Astrocyte (in vitro differentiated cells and primary cell): ENCODE measurements at regions not wholly inside any gene's neighbourhood (a gene's known extent, or its start where the extent isn't known, plus 50 kb on each side); places are given as distances from the start of the nearest gene placed in this dataset.

Experiments
- DNase-seq: peaks from one replicate; pipeline ENCODE4 v3.0.0-alpha.2; 2010; ENCODE audit warnings: low read depth
- FAIRE-seq: peaks from 2 replicates; lab custom pipeline; 2011; peaks lifted over from hg19 to GRCh38; lab: Jason Lieb, UNC
- H2AFZ ChIP-seq: 2 replicates; pipeline ENCODE4 v1.6.0; 2012; ENCODE audit warnings: low read depth, low read length, inconsistent platforms
- H3K27ac ChIP-seq: 2 replicates; pipeline ENCODE4 v1.5.1; 2011; ENCODE audit warnings: low read depth, low read length, inconsistent platforms
- H3K27me3 ChIP-seq: 2 replicates; pipeline ENCODE4 v1.6.0; 2011; ENCODE audit warnings: low read length, inconsistent platforms; ENCODE audit not compliant: insufficient read depth
- H3K36me3 ChIP-seq: 2 replicates; pipeline ENCODE4 v1.5.1; 2011; ENCODE audit warnings: low read length, inconsistent platforms; ENCODE audit not compliant: insufficient read depth
- H3K4me1 ChIP-seq: 2 replicates; pipeline ENCODE4 v1.5.1; 2011; ENCODE audit warnings: low read length, inconsistent platforms; ENCODE audit not compliant: insufficient read depth
- H3K4me2 ChIP-seq: 2 replicates; pipeline ENCODE4 v1.6.0; 2012; ENCODE audit warnings: low read length, inconsistent platforms
- H3K4me3 ChIP-seq: 2 replicates; pipeline ENCODE4 v1.5.1; 2011; ENCODE audit warnings: low read depth, mild to moderate bottlenecking, low read length, inconsistent platforms; ENCODE audit not compliant: insufficient read depth
- H3K79me2 ChIP-seq: 2 replicates; pipeline ENCODE4 v1.6.0; 2012; ENCODE audit warnings: mild to moderate bottlenecking, low read length, inconsistent platforms; ENCODE audit not compliant: insufficient read depth
- H3K9ac ChIP-seq: 2 replicates; pipeline ENCODE4 v1.6.0; 2012; ENCODE audit warnings: mild to moderate bottlenecking, low read length, inconsistent platforms
- H3K9me3 ChIP-seq: 2 replicates; pipeline ENCODE4 v1.5.1; 2012; ENCODE audit warnings: low read depth, mild to moderate bottlenecking, low read length, inconsistent platforms; ENCODE audit not compliant: insufficient read depth
- H4K20me1 ChIP-seq: 2 replicates; pipeline ENCODE4 v1.6.0; 2012; ENCODE audit warnings: low read length, inconsistent platforms; ENCODE audit not compliant: insufficient read depth
- H3K27ac Mint-ChIP-seq: one replicate; pipeline ENCODE4 v1.8.0; 2021; ENCODE audit warnings: mild to moderate bottlenecking, mixed read lengths; ENCODE audit not compliant: unreplicated experiment
- H3K27me3 Mint-ChIP-seq: one replicate; pipeline ENCODE4 v1.8.0; 2021; ENCODE audit warnings: low read depth, mixed read lengths; ENCODE audit not compliant: unreplicated experiment
- H3K36me3 Mint-ChIP-seq: one replicate; pipeline ENCODE4 v1.8.0; 2021; ENCODE audit warnings: low read depth, mixed read lengths; ENCODE audit not compliant: unreplicated experiment
- H3K4me1 Mint-ChIP-seq: one replicate; pipeline ENCODE4 v1.8.0; 2021; ENCODE audit warnings: low read depth, mixed read lengths; ENCODE audit not compliant: unreplicated experiment
- H3K4me3 Mint-ChIP-seq: one replicate; pipeline ENCODE4 v1.8.0; 2021; ENCODE audit warnings: mild to moderate bottlenecking, moderate library complexity, mixed read lengths; ENCODE audit not compliant: unreplicated experiment
- H3K9me3 Mint-ChIP-seq: one replicate; pipeline ENCODE4 v1.8.0; 2021; ENCODE audit warnings: mild to moderate bottlenecking, mixed read lengths; ENCODE audit not compliant: unreplicated experiment
- CTCF ChIP-seq: IDR thresholded peaks from 2 replicates; pipeline ENCODE4 v1.5.1; 2011; ENCODE audit warnings: low read depth, mild to moderate bottlenecking, inconsistent platforms, low read length, moderate library complexity; ENCODE audit not compliant: insufficient read depth
- EZH2 ChIP-seq: IDR thresholded peaks from 2 replicates; pipeline ENCODE4 v1.6.1; 2012; ENCODE audit warnings: mild to moderate bottlenecking, low read length, inconsistent platforms; ENCODE audit not compliant: insufficient read depth

GRCh38 chr5:163624431-163624830, 119.0 kb downstream of the MAT2B start:
- Mint-ChIP-seq H3K36me3 (no peaks in the 10 kb centered on the region), H3K4me1 (no peaks in the 10 kb centered on the region), H3K27ac (no peak overlapping the region), H3K9me3 (no peaks in the 10 kb centered on the region), H3K27me3 (no peaks in the 10 kb centered on the region), H3K4me3 (no peak overlapping the region)
- Histone ChIP-seq H3K4me1 (no peaks in the 10 kb centered on the region), H3K9me3 (no peaks in the 10 kb centered on the region), H4K20me1 (no peaks in the 10 kb centered on the region), H3K9ac (no peak overlapping the region), H3K36me3 (no peaks in the 10 kb centered on the region), H3K27me3 (no peaks in the 10 kb centered on the region), H3K27ac (no peak overlapping the region), H3K4me3 (no peak overlapping the region), H3K79me2 (no peaks in the 10 kb centered on the region), H2AFZ (no peak overlapping the region), H3K4me2 (no peak overlapping the region)
- FAIRE-seq (no peak), DNase-seq (peak; percentile 11)
- TF ChIP-seq EZH2 (no peak), CTCF (no peak)

GRCh38 chr5:163626904-163627434, 121.5 kb downstream of the MAT2B start:
- H3K4me3 Mint-ChIP-seq: no peak overlapping the region
- DNase-seq (no peak), FAIRE-seq (no peak)
- Histone ChIP-seq H3K9me3 (no peaks in the 10 kb centered on the region), H2AFZ (no peak overlapping the region), H3K36me3 (no peaks in the 10 kb centered on the region), H4K20me1 (no peaks in the 10 kb centered on the region), H3K4me3 (no peak overlapping the region), H3K27ac (no peak overlapping the region), H3K4me1 (no peaks in the 10 kb centered on the region), H3K27me3 (no peaks in the 10 kb centered on the region), H3K4me2 (no peak overlapping the region), H3K79me2 (no peaks in the 10 kb centered on the region), H3K9ac (no peak overlapping the region)
- no peaks in the 10 kb centered on the region for H3K4me1 Mint-ChIP-seq
- H3K9me3 Mint-ChIP-seq: no peaks in the 10 kb centered on the region
- H3K36me3 Mint-ChIP-seq: no peaks in the 10 kb centered on the region
- no peak overlapping the region for H3K27ac Mint-ChIP-seq
- H3K27me3 Mint-ChIP-seq: no peaks in the 10 kb centered on the region
- TF ChIP-seq CTCF (no peak), EZH2 (no peak)

GRCh38 chr5:163631856-163632255, 126.4 kb downstream of the MAT2B start:
- H3K9ac ChIP-seq: no peak overlapping the region
- no peak for FAIRE-seq
- no peaks in the 10 kb centered on the region for H3K4me1 ChIP-seq
- no peaks in the 10 kb centered on the region for H3K79me2 ChIP-seq
- no peaks in the 10 kb centered on the region for H4K20me1 ChIP-seq
- no peaks in the 10 kb centered on the region for H3K36me3 ChIP-seq
- Mint-ChIP-seq H3K27me3 (peaks cover 1% of the 10 kb centered on the region), H3K4me1 (no peaks in the 10 kb centered on the region), H3K36me3 (no peaks in the 10 kb centered on the region), H3K9me3 (no peaks in the 10 kb centered on the region), H3K4me3 (no peak overlapping the region), H3K27ac (no peak overlapping the region)
- no peak for TF ChIP-seq EZH2
- no peak for TF ChIP-seq CTCF
- H3K4me3 ChIP-seq: no peak overlapping the region
- no peak overlapping the region for H3K27ac ChIP-seq
- H3K4me2 ChIP-seq: no peak overlapping the region
- no peak for DNase-seq
- no peaks in the 10 kb centered on the region for H3K27me3 ChIP-seq
- no peaks in the 10 kb centered on the region for H3K9me3 ChIP-seq
- H2AFZ ChIP-seq: no peak overlapping the region
